ENCODE measurements at regions not wholly inside any gene's neighbourhood (a gene's known extent, or its start where the extent isn't known, plus 50 kb on each side); places are given as distances from the start of the nearest gene placed in this dataset.

- no peak for ATAC-seq
- no peak for TF ChIP-seq RARB (CRISPR knock-in tag; IDR thresholded peaks at IDR 0.05)
- TF ChIP-seq BACH2 (CRISPR knock-in tag; IDR thresholded peaks at IDR 0.05; ENCODE audit: borderline replicate concordance), result no peak
- TF ChIP-seq CREB5 (CRISPR knock-in tag; IDR thresholded peaks at IDR 0.05; ENCODE audit: low read depth), result no peak
- TF ChIP-seq GLIS3 (CRISPR knock-in tag; IDR thresholded peaks at IDR 0.05), result no peak
- no peak for TF ChIP-seq TOX (CRISPR knock-in tag; IDR thresholded peaks at IDR 0.05; ENCODE audit: borderline replicate concordance)
- no peak for TF ChIP-seq ZNF565 (CRISPR knock-in tag; conservative IDR thresholded peaks at IDR 0.05; ENCODE audit: low read depth)
- no peak for TF ChIP-seq OSR1 (CRISPR knock-in tag; IDR thresholded peaks at IDR 0.05)
- no peak for TF ChIP-seq PATZ1 (CRISPR knock-in tag; IDR thresholded peaks at IDR 0.05; ENCODE audit: borderline replicate concordance)
- no peak for TF ChIP-seq ISL1 (CRISPR knock-in tag; IDR thresholded peaks at IDR 0.05)
- no peak for TF ChIP-seq ZFP30 (CRISPR knock-in tag; IDR thresholded peaks at IDR 0.05)
- no peak for TF ChIP-seq ZFP3 (CRISPR knock-in tag; IDR thresholded peaks at IDR 0.05)
- TF ChIP-seq ESRRG (CRISPR knock-in tag; IDR thresholded peaks at IDR 0.05), result no peak
- no peak for TF ChIP-seq ZC3H10 (CRISPR knock-in tag; IDR thresholded peaks at IDR 0.05)
- no peak for TF ChIP-seq CSDC2 (CRISPR knock-in tag; IDR thresholded peaks at IDR 0.05)
- no peak for TF ChIP-seq CSRNP3 (CRISPR knock-in tag; IDR thresholded peaks at IDR 0.05)
- TF ChIP-seq TSHZ2 (CRISPR knock-in tag; IDR thresholded peaks at IDR 0.05), result no peak
- TF ChIP-seq ZNF8 (CRISPR knock-in tag; IDR thresholded peaks at IDR 0.05), result no peak
- TF ChIP-seq TCF4 (CRISPR knock-in tag; IDR thresholded peaks at IDR 0.05; ENCODE audit: borderline replicate concordance), result no peak
Observed at GRCh38 chr4:136557396-136557795, 974.9 kb downstream of the PCDH18 start.

- TF ChIP-seq ZFP30 (CRISPR knock-in tag; IDR thresholded peaks at IDR 0.05), result no peak
- TF ChIP-seq GLIS3 (CRISPR knock-in tag; IDR thresholded peaks at IDR 0.05), result no peak
- no peak for TF ChIP-seq SNAI2 (CRISPR knock-in tag; IDR thresholded peaks at IDR 0.05)
- no peak for ATAC-seq
Observed at GRCh38 chr4:136554033-136554432, 978.3 kb downstream of the PCDH18 start.

- no peak for ATAC-seq
- TF ChIP-seq POU6F1 (CRISPR knock-in tag; IDR thresholded peaks at IDR 0.05; ENCODE audit: borderline replicate concordance, low read depth) (no peak; the same call in 1 of the 2 replicates), ISL1 (CRISPR knock-in tag; IDR thresholded peaks at IDR 0.05) (peak; percentile 98), ZC3H10 (CRISPR knock-in tag; IDR thresholded peaks at IDR 0.05) (peak; percentile 56; the same call in 1 of the 2 replicates), CSRNP3 (CRISPR knock-in tag; IDR thresholded peaks at IDR 0.05) (0 out of 2 replicates have a peak, but pooled peaks have one; percentile 50), CSDC2 (CRISPR knock-in tag; IDR thresholded peaks at IDR 0.05) (no peak), RARB (CRISPR knock-in tag; IDR thresholded peaks at IDR 0.05) (no peak), CREB5 (CRISPR knock-in tag; IDR thresholded peaks at IDR 0.05; ENCODE audit: low read depth) (peak; percentile 95), TSHZ2 (CRISPR knock-in tag; IDR thresholded peaks at IDR 0.05) (0 out of 2 replicates have a peak, but pooled peaks have one; percentile 44), TCF4 (CRISPR knock-in tag; IDR thresholded peaks at IDR 0.05; ENCODE audit: borderline replicate concordance) (peak; percentile 49; the same call in 1 of the 2 replicates)
Observed at GRCh38 chr4:136551753-136552152, 980.5 kb downstream of the PCDH18 start.

Data from SK-N-SH treated with all-trans-retinoic acid at 6 μM for 48 hours (cell line).